ENCODE measurements at regions not wholly inside any gene's neighbourhood (a gene's known extent, or its start where the extent isn't known, plus 50 kb on each side); places are given as distances from the start of the nearest gene placed in this dataset.
"Not testable (repeated sequence)": the region's sequence is repeated elsewhere in the genome, so short reads cannot be mapped to it uniquely, and the experiment has no call there.

DNA sequence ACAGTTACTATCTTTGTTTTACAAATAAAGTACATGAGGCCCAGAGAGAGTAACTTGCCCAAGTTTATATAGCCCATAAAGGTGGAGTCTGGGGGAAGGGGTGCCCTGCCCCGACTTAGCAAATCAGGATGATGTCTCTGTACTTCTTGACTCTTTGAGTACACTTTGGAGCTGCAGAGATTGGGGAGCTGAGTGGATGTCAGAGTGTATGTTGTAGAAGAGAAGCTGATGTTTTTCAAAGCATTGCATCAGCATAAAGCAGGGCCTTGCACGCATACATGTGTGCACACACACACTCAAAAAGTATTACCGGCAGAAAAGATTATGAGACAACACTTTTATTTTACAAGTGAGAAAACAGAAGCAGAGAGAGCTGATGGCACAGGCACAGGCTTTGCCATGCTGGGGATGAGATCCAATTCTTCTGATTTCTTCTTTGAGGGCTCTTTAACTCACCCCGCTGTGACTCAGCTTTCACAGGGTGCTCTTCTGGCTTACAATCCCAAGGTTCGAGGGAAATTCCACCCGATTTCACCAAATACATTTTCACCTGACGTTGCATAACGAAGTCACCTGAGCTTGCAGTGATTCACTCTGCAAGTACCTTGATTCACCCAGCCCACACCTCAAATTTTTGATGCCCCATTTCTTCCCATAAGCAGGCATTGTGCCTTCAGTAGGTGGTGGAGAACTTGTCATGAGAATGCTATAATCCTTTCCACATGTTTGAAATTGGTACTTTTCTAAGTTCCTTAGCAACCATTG, 292.8 kb upstream of the BOD1L1 start:
- peak overlapping the region; percentile 14 for H3K4me3 ChIP-seq (ENCODE audit: low read length)
- peak overlapping the region; percentile 74 for H3K9ac ChIP-seq (ENCODE audit: low read depth, low read length)
- H3K4me2 ChIP-seq (ENCODE audit: low read length) = peak overlapping the region; percentile 32
- H3K36me3 ChIP-seq (ENCODE audit: insufficient read depth, low read length) = no peaks in the 10 kb centered on the region
- H3K27me3 ChIP-seq (ENCODE audit: control insufficient read depth, insufficient read depth, low read length) = no peaks in the 10 kb centered on the region
- H3K9me3 ChIP-seq (replicated peaks; ENCODE audit: low read length) = no peaks in the 10 kb centered on the region
- peaks cover 75% of the 10 kb centered on the region for H3K4me1 ChIP-seq (ENCODE audit: control insufficient read depth, insufficient read depth, low read length)

DNA sequence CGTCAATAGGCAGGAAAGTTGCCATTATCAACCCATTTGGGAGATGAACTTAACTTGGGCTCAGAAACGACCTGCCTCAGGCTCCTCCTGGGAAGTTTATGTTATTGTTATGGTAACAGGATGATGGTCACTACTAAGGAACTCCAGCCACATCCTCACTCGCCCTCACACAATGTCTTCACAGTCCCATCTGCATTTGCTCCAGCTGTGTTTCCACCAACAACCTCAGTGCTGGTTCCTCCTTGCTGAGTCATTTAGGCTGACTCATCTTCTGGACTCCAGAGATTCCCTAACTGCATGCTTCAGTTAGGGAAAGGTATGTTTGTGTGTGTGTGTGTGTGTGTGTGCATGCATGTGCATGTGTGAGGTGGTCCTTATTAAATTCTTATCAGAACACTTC, 293.4 kb upstream of the BOD1L1 start:
- Histone ChIP-seq H3K9me3 (replicated peaks; ENCODE audit: low read length) (no peaks in the 10 kb centered on the region), H3K4me2 (ENCODE audit: low read length) (peak overlapping the region; percentile 36), H3K9ac (ENCODE audit: low read depth, low read length) (peak overlapping the region; percentile 77), H3K4me3 (ENCODE audit: low read length) (no peak overlapping the region), H3K4me1 (ENCODE audit: control insufficient read depth, insufficient read depth, low read length) (peaks cover 75% of the 10 kb centered on the region), H3K27me3 (ENCODE audit: control insufficient read depth, insufficient read depth, low read length) (no peaks in the 10 kb centered on the region), H3K36me3 (ENCODE audit: insufficient read depth, low read length) (no peaks in the 10 kb centered on the region)

DNA sequence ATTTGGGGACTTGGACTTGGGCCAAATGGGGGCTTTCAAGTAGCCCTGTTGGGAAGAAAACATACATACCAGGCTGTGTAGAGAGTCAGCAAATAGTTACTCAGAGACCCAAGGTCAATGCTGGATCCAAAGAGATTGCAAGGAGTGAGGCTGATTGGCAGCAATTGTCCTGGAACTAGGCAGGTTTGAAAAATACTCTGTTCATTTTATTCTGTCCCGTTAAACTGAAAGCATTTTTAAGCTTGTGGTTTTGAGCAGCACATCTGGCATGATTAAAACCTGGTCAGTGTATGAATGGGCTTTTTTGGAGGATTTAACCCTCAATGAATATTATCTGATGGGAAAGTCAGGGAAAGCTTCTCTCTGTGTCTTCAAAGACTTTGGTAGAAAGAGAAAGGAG, 294.3 kb upstream of the BOD1L1 start:
- no peak overlapping the region for H3K4me3 ChIP-seq (ENCODE audit: low read length)
- peaks cover 73% of the 10 kb centered on the region for H3K4me1 ChIP-seq (ENCODE audit: control insufficient read depth, insufficient read depth, low read length)
- H3K36me3 ChIP-seq (ENCODE audit: insufficient read depth, low read length) = no peaks in the 10 kb centered on the region
- H3K9ac ChIP-seq (ENCODE audit: low read depth, low read length) = peak overlapping the region; percentile 77
- H3K9me3 ChIP-seq (replicated peaks; ENCODE audit: low read length) = no peaks in the 10 kb centered on the region
- H3K4me2 ChIP-seq (ENCODE audit: low read length) = peak overlapping the region; percentile 36
- no peaks in the 10 kb centered on the region for H3K27me3 ChIP-seq (ENCODE audit: control insufficient read depth, insufficient read depth, low read length)

DNA sequence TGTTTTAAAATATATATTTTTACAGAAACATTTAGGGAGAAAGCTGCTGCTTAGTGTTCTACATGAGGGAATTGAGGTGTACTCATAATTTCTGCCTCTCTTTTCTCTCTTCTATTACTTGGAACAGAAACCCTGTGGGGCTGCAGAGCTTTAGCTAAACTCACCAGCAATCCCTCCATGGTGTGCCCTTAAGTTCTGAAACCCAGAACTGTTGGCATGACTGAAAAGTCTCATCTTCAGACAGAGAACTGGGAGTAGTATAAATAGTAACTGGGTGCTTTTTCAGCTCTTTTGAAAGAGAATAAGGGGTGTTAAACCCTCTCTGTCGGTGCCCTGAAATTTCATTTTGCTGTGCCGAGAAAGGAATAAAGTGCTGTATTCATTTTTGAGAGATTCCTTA, 294.9 kb upstream of the BOD1L1 start:
- peaks cover 69% of the 10 kb centered on the region for H3K4me1 ChIP-seq (ENCODE audit: control insufficient read depth, insufficient read depth, low read length)
- no peaks in the 10 kb centered on the region for H3K36me3 ChIP-seq (ENCODE audit: insufficient read depth, low read length)
- H3K4me3 ChIP-seq (ENCODE audit: low read length) = no peak overlapping the region
- no peaks in the 10 kb centered on the region for H3K9me3 ChIP-seq (replicated peaks; ENCODE audit: low read length)
- H3K4me2 ChIP-seq (ENCODE audit: low read length) = peak overlapping the region; percentile 36
- H3K27me3 ChIP-seq (ENCODE audit: control insufficient read depth, insufficient read depth, low read length) = no peaks in the 10 kb centered on the region
- H3K9ac ChIP-seq (ENCODE audit: low read depth, low read length) = peak overlapping the region; percentile 77

DNA sequence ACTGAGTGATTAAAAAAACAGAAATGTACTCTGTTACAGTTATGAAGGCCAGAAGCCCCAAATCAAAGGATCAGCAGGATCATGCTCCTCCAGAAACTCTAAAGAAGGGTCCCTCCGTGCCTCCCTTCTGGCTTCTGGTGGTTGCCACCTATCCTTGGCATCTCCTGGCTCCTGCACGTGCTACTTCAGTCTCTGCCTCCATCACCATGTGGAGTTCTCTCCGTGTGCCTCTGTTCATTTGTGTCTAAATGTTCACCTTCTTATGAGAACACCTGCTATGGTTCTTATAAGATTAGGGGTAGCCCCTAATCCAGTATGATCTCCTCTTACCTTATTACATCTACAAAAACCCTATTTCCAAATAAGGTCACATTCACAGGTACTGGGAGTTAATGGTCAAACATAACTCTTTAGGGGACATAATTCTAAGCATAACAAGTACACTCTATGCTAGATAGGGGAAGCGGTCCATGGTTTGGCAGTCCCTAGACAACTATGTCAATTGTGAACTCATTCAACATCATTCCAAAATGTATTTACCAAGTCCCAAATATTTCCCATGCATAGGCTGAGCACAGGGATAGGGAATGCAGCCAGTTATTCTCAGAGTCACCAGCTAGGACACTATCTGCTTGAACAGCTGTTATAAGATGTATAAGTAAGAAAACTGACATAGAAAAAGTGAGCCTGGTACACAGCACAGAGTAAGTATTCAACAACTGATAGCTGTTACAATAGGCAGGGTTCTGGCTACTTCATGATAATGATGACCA, 295.5 kb upstream of the BOD1L1 start:
- H3K27me3 ChIP-seq (ENCODE audit: control insufficient read depth, insufficient read depth, low read length) = no peaks in the 10 kb centered on the region
- H3K9me3 ChIP-seq (replicated peaks; ENCODE audit: low read length) = no peaks in the 10 kb centered on the region
- H3K4me3 ChIP-seq (ENCODE audit: low read length) = peak overlapping the region; percentile 11
- H3K9ac ChIP-seq (ENCODE audit: low read depth, low read length) = peak overlapping the region; percentile 77
- H3K36me3 ChIP-seq (ENCODE audit: insufficient read depth, low read length) = no peaks in the 10 kb centered on the region
- H3K4me1 ChIP-seq (ENCODE audit: control insufficient read depth, insufficient read depth, low read length) = peaks cover 63% of the 10 kb centered on the region
- H3K4me2 ChIP-seq (ENCODE audit: low read length) = peak overlapping the region; percentile 36

DNA sequence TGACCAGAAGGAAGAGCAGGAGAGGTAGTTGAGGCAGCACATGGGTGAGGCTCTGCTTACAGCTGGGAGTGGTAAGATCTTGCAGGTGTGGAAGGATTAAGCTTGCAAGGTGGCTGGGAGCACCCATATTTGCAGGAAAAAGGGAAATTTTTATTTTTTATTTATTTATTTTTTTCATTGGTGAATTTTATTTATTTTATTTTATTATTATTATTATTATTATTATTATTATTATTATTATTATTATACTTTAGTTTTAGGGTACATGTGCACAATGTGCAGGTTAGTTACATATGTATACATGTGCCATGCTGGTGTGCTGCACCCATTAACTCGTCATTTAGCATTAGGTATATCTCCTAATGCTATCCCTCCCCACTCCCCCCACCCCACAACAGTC, 297.4 kb upstream of the BOD1L1 start:
- not testable (repeated sequence) for H3K9ac ChIP-seq (ENCODE audit: low read depth, low read length); H3K4me2 ChIP-seq (ENCODE audit: low read length); H3K36me3 ChIP-seq (ENCODE audit: insufficient read depth, low read length); H3K4me3 ChIP-seq (ENCODE audit: low read length); H3K27me3 ChIP-seq (ENCODE audit: control insufficient read depth, insufficient read depth, low read length); H3K9me3 ChIP-seq (replicated peaks; ENCODE audit: low read length)
- peaks cover 44% of the 10 kb centered on the region for H3K4me1 ChIP-seq (ENCODE audit: control insufficient read depth, insufficient read depth, low read length)

DNA sequence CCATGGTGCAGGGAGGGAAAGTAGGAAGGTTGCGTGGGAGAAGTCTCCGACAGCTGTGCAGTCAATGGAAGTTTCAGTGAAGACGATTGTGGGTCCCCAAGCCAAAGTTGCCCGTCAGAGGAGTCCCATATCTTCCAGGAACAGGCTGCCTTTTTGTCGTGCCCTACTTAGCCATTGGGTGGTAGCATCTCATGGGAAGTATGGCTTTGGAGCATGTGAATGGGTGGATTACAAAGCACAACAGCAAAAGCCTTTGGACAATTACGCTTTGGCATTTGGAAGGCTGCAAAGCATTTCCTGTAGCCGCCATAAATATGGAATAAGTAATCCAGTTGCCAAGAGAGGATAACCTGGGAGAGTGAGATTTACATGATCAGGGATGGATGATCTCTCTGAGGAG, 300.7 kb upstream of the BOD1L1 start:
- H3K4me2 ChIP-seq (ENCODE audit: low read length) = no peak overlapping the region
- H3K9me3 ChIP-seq (replicated peaks; ENCODE audit: low read length) = no peaks in the 10 kb centered on the region
- no peaks in the 10 kb centered on the region for H3K27me3 ChIP-seq (ENCODE audit: control insufficient read depth, insufficient read depth, low read length)
- H3K36me3 ChIP-seq (ENCODE audit: insufficient read depth, low read length) = no peaks in the 10 kb centered on the region
- H3K9ac ChIP-seq (ENCODE audit: low read depth, low read length) = no peak overlapping the region
- H3K4me3 ChIP-seq (ENCODE audit: low read length) = no peak overlapping the region
- H3K4me1 ChIP-seq (ENCODE audit: control insufficient read depth, insufficient read depth, low read length) = peaks cover 14% of the 10 kb centered on the region

DNA sequence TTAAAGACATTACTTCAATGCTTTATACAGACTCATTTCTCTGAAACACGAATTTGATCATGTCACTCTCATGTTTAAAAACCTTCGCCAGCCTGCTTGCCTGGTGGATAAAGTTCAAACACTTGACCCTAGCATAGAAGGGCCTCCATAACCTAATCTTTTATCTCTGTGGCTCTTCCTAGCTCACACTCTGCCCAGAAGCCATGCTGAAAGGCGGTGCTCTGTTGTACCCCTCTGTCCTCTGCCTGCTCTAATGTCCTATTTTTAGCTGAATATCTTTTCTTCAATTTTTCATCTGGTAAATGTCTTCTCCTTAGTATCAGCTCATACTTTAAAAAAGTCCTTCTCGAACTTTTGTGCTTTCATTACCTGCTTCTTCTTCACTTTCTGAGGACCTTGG, 302.6 kb upstream of the BOD1L1 start:
- no peaks in the 10 kb centered on the region for H3K4me1 ChIP-seq (ENCODE audit: control insufficient read depth, insufficient read depth, low read length)
- H3K27me3 ChIP-seq (ENCODE audit: control insufficient read depth, insufficient read depth, low read length) = no peaks in the 10 kb centered on the region
- H3K9me3 ChIP-seq (replicated peaks; ENCODE audit: low read length) = no peaks in the 10 kb centered on the region
- H3K9ac ChIP-seq (ENCODE audit: low read depth, low read length) = no peak overlapping the region
- no peak overlapping the region for H3K4me3 ChIP-seq (ENCODE audit: low read length)
- H3K36me3 ChIP-seq (ENCODE audit: insufficient read depth, low read length) = no peaks in the 10 kb centered on the region
- H3K4me2 ChIP-seq (ENCODE audit: low read length) = no peak overlapping the region

DNA sequence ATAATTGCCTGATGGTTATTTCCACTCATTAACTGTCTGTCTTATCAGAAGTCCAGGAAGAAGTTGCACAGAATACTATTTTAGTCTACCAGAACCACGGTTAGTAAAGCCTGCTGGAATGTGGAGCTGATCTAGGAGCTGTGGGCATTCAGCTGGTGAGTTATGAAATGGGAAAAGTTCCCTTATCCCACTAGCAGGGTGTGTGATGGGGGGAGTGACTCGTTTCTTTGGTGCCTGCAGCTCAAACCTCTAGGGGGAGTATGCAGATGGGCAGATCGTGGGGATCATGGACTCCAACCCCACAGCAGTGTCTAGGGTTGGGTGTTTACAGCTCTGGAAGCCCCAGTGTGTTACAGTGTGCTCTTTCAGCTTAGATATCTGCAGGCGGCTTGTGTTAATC, 305.7 kb upstream of the BOD1L1 start:
- H3K9me3 ChIP-seq (replicated peaks; ENCODE audit: low read length) = no peaks in the 10 kb centered on the region
- H3K4me1 ChIP-seq (ENCODE audit: control insufficient read depth, insufficient read depth, low read length) = no peaks in the 10 kb centered on the region
- H3K36me3 ChIP-seq (ENCODE audit: insufficient read depth, low read length) = no peaks in the 10 kb centered on the region
- no peak overlapping the region for H3K4me2 ChIP-seq (ENCODE audit: low read length)
- no peaks in the 10 kb centered on the region for H3K27me3 ChIP-seq (ENCODE audit: control insufficient read depth, insufficient read depth, low read length)
- no peak overlapping the region for H3K9ac ChIP-seq (ENCODE audit: low read depth, low read length)
- no peak overlapping the region for H3K4me3 ChIP-seq (ENCODE audit: low read length)

DNA sequence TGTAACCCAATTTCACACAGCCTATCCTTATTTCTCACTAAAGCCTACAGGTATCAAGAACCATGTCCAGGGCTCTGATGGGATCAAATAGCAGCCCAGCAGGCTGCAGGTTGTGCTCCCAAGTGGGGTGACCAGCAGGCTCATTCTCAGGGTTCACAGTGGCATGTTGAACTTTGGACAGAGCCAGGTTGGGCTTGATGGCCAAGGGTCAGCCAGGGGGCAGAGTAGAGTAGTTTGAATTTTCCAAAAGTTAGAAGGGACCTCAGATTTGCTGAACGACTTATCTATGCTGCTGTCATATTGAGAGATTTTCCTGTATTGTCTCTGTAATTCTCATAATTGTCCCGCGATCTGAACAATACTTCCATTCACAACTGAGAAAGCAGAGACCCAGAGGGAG, 310.8 kb upstream of the BOD1L1 start:
- Histone ChIP-seq H3K9me3 (replicated peaks; ENCODE audit: low read length) (no peaks in the 10 kb centered on the region), H3K4me3 (ENCODE audit: low read length) (no peak overlapping the region), H3K4me1 (ENCODE audit: control insufficient read depth, insufficient read depth, low read length) (no peaks in the 10 kb centered on the region), H3K36me3 (ENCODE audit: insufficient read depth, low read length) (no peaks in the 10 kb centered on the region), H3K27me3 (ENCODE audit: control insufficient read depth, insufficient read depth, low read length) (no peaks in the 10 kb centered on the region), H3K9ac (ENCODE audit: low read depth, low read length) (no peak overlapping the region), H3K4me2 (ENCODE audit: low read length) (no peak overlapping the region)

DNA sequence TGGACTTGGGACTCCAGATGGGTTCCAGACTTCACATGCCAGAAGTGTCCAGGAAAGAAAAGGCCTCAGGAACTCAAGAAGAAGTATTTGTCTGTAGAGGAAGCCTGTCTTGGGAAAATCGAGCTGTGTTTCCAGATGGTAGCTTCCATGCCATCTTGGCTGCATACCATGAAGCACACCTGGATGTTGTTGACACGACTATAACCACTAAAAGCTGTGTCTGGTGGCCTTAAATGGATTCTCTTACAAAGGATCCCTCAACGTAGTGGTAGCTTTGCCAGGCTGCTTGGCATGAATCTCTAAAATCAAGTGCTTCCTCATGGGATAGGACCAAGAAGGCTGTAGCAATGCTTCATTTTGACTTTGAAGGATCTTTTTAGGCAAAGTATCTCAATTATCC, 313.4 kb upstream of the BOD1L1 start:
- Histone ChIP-seq H3K36me3 (ENCODE audit: insufficient read depth, low read length) (no peaks in the 10 kb centered on the region), H3K4me2 (ENCODE audit: low read length) (no peak overlapping the region), H3K9me3 (replicated peaks; ENCODE audit: low read length) (no peaks in the 10 kb centered on the region), H3K27me3 (ENCODE audit: control insufficient read depth, insufficient read depth, low read length) (no peaks in the 10 kb centered on the region), H3K9ac (ENCODE audit: low read depth, low read length) (no peak overlapping the region), H3K4me3 (ENCODE audit: low read length) (no peak overlapping the region), H3K4me1 (ENCODE audit: control insufficient read depth, insufficient read depth, low read length) (no peaks in the 10 kb centered on the region)

DNA sequence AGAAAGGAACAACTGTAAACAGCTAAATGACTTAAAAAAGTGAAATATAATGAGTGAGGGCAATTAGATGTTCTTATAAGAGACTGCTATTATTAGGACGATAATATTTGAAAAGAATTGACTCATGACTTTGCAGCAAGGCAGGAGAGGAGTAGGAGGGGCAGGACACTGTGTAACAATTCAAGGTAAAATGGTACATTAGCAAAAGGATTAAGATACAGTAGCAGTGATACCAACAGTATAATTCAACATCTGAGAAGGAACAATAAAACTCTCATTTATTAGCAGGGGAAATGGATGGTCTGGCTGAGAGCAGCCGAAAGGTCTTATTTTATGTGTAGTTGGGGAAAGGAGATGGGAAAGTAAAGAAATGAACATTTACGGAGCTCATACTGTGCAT, 315.5 kb upstream of the BOD1L1 start:
- Histone ChIP-seq H3K4me3 (ENCODE audit: low read length) (no peak overlapping the region), H3K27me3 (ENCODE audit: control insufficient read depth, insufficient read depth, low read length) (no peaks in the 10 kb centered on the region), H3K4me2 (ENCODE audit: low read length) (no peak overlapping the region), H3K4me1 (ENCODE audit: control insufficient read depth, insufficient read depth, low read length) (no peaks in the 10 kb centered on the region), H3K36me3 (ENCODE audit: insufficient read depth, low read length) (no peaks in the 10 kb centered on the region), H3K9me3 (replicated peaks; ENCODE audit: low read length) (no peaks in the 10 kb centered on the region), H3K9ac (ENCODE audit: low read depth, low read length) (no peak overlapping the region)
